GM18508 (cell line): ENCODE measurements at regions not wholly inside any gene's neighbourhood (a gene's known extent, or its start where the extent isn't known, plus 50 kb on each side); places are given as distances from the start of the nearest gene placed in this dataset.
"Not testable (repeated sequence)": the region's sequence is repeated elsewhere in the genome, so short reads cannot be mapped to it uniquely, and the experiment has no call there.

Experiments used
- ATAC-seq: cut with Tn5 transposase; IDR thresholded peaks from one replicate; pipeline ENCODE4 v1.9.1; 2021; ENCODE audit warnings: moderate number of reproducible peaks; ENCODE audit not compliant: insufficient read depth, unreplicated experiment

DNA sequence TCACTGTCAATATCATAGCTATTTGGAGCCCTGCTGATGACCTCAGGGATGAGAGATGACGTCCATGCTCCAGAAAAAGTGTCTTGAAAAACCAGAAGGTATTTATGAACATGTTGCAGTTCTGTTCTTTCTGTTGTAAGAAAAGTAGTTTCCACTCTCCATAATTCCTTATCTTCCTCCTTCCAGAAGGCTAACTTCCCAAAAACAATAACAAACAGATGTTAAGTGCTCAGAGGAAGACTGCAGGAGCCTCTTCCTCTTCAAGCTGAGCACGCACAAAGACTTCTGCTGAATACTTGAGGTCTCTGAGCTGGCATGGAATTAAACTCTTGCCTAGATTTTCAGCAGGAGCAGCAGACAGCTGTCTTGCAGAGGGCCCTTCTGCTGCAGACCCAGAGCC is 434.5 kb upstream of the KLHL29 start:
- ATAC-seq = no peak

DNA sequence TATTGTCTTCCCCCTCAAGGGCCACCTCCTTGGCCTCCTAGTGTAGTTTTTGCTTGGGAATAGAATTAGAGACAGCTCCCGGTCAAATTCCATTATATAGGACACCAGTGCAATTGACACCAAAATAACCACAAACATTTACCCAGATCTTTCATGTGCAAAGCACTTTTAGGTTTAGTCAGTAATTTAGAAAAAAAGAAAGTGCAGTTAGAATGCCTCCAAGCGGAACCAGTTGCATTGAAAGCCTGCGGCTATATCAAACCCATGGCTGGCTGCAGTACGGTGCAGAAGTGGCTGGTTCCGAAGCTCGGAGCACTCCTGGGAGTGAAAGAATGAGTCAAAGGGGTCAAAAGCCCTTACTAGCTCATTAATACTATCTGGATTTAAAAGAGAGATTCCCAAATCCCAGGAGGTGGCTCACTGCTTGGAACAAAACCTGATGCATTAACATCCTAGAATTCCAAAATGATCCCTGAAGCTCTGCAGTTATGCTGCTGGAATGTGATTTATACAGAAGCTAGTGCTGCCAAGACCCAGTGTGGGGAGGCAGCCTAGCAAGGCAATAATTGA is 432.2 kb upstream of the KLHL29 start:
- no peak for ATAC-seq

- no peak for ATAC-seq
These were observed 427.5 kb upstream of the KLHL29 start for GRCh38 chr2:22957446-22957845.

GRCh38 chr2:22958308-22958707 is 426.7 kb upstream of the KLHL29 start:
- ATAC-seq = no peak

DNA sequence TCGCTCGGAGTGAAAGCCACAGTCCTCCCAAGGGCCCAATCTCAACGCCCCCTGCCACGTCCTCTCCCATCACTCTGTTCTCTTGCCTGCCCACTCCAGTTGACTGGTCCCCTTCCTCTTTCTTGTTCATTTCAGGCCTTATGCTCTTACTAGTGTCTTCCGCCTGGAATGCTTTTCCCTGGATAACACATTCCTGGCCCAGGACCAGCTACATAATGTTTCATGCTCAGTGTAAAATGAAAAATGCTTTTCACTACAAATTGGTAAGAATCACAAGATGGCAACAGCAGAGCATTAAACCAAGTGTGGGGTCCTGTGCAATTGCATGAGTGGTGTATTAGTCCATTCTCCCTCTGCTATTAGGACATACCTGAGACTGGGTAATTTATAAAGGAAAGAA is 417.2 kb upstream of the KLHL29 start:
- ATAC-seq = no peak

GRCh38 chr2:22970284-22970975 is 414.5 kb upstream of the KLHL29 start:
- ATAC-seq = no peak

GRCh38 chr2:22970991-22971390 is 414.0 kb upstream of the KLHL29 start:
- no peak for ATAC-seq

DNA sequence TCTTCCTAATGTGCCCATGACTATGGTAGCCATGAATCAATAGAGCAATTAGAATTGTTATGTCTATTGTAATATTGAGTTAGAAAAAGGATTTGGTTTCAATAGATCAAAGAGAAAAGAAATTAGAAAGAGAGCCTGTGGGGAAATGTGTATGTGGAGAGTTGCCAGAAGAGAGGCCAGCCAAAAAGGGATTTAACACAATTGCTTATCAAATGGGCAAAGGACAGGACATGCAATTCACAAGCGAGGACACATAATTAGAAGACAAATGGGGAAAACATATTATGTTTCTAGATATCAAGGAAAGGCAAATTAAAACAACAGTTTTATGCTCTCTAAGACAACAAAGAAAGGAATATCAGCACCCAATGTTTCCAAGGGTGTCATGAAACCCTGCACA is 403.2 kb upstream of the KLHL29 start:
- ATAC-seq = no peak

GRCh38 chr2:22984152-22984551 is 400.8 kb upstream of the KLHL29 start:
- ATAC-seq = not testable (repeated sequence)

DNA sequence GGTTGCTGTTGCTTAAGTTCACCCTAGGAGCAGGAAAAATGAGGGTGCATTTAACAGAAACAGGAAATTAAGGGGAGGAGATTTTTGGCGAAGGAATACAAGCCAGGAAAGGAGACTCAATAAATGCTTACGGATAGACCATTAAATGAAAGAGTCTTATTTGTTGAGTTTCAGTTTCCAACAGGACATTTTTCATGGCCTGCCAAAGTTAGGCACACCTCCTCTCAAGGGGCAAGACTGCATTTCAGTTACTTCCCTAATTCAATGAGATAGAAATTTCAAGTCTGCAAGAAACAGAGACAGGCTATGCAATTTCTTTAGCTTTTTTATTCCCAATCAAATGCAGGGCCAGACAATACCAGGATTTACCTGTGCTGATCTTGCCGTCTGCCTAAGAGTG is 394.7 kb upstream of the KLHL29 start:
- ATAC-seq = no peak

DNA sequence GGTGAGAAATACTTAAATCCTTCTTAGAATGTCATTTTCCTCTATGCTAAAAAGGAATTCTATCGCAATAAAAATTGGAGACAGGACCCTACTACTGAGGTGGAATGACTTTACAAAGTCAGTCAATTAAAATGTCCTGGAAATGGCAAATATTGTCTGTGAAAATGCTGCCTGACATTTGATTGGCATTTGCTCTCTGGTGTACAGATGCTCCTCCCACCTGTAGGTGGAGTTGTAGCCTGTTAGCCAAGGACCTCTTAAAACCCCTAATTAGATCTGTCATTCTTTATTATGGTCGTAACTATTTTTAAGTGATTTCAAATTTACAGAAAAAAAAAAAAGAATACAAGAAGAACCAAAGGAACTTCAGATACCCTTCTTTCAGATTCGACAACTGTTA is 393.1 kb upstream of the KLHL29 start:
- no peak for ATAC-seq

DNA sequence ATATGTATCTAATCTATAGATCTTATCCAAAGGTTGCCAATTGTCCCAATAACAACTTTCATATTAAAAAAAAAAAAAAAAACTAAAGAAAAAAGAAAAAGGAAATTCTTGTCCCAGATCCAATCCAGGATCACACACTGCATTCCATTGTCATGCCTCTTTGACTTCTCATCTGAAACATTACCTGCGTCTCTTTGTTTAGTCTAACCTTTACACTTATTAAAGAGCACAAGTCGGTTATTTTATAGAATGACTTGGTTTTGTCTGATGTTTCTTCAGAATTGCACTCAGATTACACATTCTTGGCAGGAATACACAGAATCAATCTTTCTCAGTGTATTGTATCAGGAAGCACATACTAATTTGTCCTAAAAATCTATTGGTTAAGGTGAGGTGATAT is 392.5 kb upstream of the KLHL29 start:
- no peak for ATAC-seq

GRCh38 chr2:22993250-22993649 is 391.7 kb upstream of the KLHL29 start:
- ATAC-seq = no peak

DNA sequence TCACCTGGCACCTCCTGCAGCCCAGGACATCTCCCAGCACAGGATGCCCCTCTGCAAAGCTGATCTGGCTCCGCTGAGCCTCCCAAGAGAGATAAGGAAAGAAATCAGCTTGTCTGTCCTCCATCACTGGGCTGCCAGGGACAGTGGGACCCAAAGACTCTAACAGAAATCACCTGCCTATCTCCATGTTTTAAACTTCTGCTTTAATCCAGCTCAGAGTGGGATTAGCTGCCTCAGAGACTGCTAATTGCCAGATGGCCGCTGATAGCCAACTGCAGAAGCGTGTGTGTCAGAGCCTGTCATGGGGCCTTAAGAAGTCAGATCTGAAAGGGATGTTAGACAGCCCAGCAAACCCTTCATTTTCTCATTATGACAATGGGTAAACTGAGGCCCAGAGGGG is 389.4 kb upstream of the KLHL29 start:
- no peak for ATAC-seq

GRCh38 chr2:22996911-22997310 is 388.1 kb upstream of the KLHL29 start:
- no peak for ATAC-seq

- no peak for ATAC-seq
These were observed 386.6 kb upstream of the KLHL29 start for GRCh38 chr2:22998359-22998758.

- no peak for ATAC-seq
These were observed 385.0 kb upstream of the KLHL29 start for GRCh38 chr2:22999951-23000350.

- no peak for ATAC-seq
These were observed 382.7 kb upstream of the KLHL29 start for GRCh38 chr2:23002234-23002633.

DNA sequence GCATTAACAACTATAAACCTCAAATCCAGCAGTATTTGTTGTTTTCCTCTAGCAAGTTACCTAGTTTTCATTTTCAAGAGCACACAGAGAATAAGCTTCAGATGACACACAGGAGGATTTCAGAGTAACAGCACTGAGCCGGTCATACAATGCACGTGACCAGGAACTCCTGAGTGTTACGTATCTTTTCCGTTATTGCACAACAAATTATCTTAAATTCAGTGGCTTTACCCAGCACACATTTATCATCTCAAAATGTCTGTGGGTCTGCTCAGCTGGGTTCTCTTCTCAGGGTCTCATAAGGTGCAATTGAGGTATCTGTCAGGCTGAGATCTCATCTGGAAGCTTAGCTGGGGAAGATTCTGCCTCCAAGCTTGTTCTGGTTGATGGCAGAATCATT is 379.5 kb upstream of the KLHL29 start:
- ATAC-seq = no peak

- no peak for ATAC-seq
These were observed 377.2 kb upstream of the KLHL29 start for GRCh38 chr2:23007631-23008235.

DNA sequence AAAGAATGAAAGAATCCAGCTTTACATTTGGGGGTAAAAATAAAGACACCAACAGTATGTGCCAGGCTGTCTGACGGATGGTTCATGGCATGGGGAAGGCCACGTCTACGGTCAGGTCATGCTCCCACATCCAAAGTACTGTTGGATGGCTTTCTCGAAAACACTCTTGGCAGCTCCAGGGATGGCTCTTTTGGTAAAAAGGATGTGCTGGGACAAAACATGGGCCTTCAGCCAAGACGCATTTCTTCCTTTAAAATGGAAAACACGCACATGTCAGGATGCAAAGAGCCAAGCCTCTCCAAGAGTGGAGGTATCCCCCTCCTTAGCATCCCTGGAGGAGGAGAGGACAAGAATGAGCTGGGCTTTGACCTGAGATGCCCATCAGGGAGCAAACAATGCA is 376.5 kb upstream of the KLHL29 start:
- ATAC-seq = no peak

DNA sequence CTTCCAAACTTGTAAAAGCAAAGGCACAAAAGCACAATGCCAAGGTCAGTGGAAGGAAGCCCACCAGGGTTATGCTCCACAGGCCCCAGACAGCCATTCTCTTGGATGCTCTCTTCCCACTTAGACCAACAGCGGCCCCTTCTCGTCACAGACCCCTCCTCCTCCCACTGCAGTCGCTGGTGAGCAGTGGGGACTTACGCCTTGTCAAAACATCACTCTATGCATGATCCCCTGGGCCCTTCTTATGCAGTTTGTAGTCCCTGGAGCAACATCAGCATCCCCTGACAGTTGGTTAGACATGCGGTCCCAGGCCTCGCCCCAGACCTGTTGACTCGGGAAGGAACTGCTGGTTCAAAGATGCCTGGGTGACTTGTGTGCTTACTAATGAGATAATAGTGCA is 376.0 kb upstream of the KLHL29 start:
- no peak for ATAC-seq
